Gastrocnemius medialis (tissue), 4 donors: ENCODE measurements at regions not wholly inside any gene's neighbourhood (a gene's known extent, or its start where the extent isn't known, plus 50 kb on each side); places are given as distances from the start of the nearest gene placed in this dataset.

ENCODE experiments used
- CTCF ChIP-seq, 5 experiments: fragments of 450-650 bp in 3 of 5; fragments of 200-600 bp in 2 of 5; sonication (generic) in 2 of 5; IDR thresholded peaks in 4 of 5; conservative IDR thresholded peaks in 1 of 5; 1 replicate in 4 of 5; 2 replicates in 1 of 5; pipeline ENCODE4 v1.5.1; 2016 to 2019; ENCODE audit warnings: antibody characterized with exemption in 5 of 5, mild to moderate bottlenecking in 3 of 5, moderate library complexity in 3 of 5
- POLR2A ChIP-seq, 2 donors: fragments of 450-650 bp; IDR thresholded peaks; one replicate each; pipeline ENCODE4 v1.6.1; 2017; ENCODE audit warnings: antibody characterized with exemption in 2 of 2, mild to moderate bottlenecking in 2 of 2, moderate library complexity in 2 of 2

- no peak for TF ChIP-seq CTCF (IDR thresholded peaks at IDR 0.05 in 4 of 5, conservative IDR thresholded peaks at IDR 0.05 in 1 of 5)
- TF ChIP-seq POLR2A (IDR thresholded peaks at IDR 0.05) = no peak
These were observed 388.8 kb upstream of the PHF14 start for GRCh38 chr7:10584886-10585285.
